CD4-positive, alpha-beta memory T cell (primary cell): ENCODE measurements at regions not wholly inside any gene's neighbourhood (a gene's known extent, or its start where the extent isn't known, plus 50 kb on each side); places are given as distances from the start of the nearest gene placed in this dataset.

Source experiments
- CTCF ChIA-PET: fragments of 350-600 bp; sonication (Branson Sonifier 250); formaldehyde crosslinking; loops from one replicate; lab custom pipeline; 2021; ENCODE audit warnings: inconsistent platforms; ENCODE audit not compliant: partially characterized antibody; lab: Charles Lee
- POLR2A ChIA-PET: fragments of 350-600 bp; sonication (Branson Sonifier 250); formaldehyde crosslinking; loops from one replicate; lab custom pipeline; 2021; ENCODE audit not compliant: partially characterized antibody; lab: Charles Lee
- DNase-seq, 5 donors: peaks; one replicate each; pipeline versions ENCODE4 v3.0.0 to v3.0.0-alpha.2; 2020 to 2022; ENCODE audit warnings: mixed read lengths in 1 of 5
- H3K27ac ChIP-seq: one replicate; pipeline ENCODE4 v1.7.0; 2013; ENCODE audit warnings: low read depth, low read length
- H3K27me3 ChIP-seq: 2 replicates; pipeline ENCODE4 v1.7.0; 2013; ENCODE audit warnings: mild to moderate bottlenecking, low read length, moderate library complexity; ENCODE audit not compliant: insufficient read depth
- H3K36me3 ChIP-seq: 2 replicates; pipeline ENCODE4 v1.7.0; 2013; ENCODE audit warnings: mild to moderate bottlenecking, low read length, moderate library complexity; ENCODE audit not compliant: insufficient read depth
- H3K4me1 ChIP-seq: 2 replicates; pipeline ENCODE4 v1.7.0; 2013; ENCODE audit warnings: mild to moderate bottlenecking, low read length, moderate library complexity; ENCODE audit not compliant: insufficient read depth
- H3K4me3 ChIP-seq, 2 donors: one replicate each; pipeline ENCODE4 v1.7.0; 2013; ENCODE audit warnings: low read length in 2 of 2, mild to moderate bottlenecking in 1 of 2
- H3K9me3 ChIP-seq, 2 donors: one replicate each; pipeline ENCODE4 v1.7.0; 2013; ENCODE audit warnings: low read length in 2 of 2, control low read depth in 1 of 2; ENCODE audit not compliant: control insufficient read depth in 1 of 2
- H3K27ac Mint-ChIP-seq, 7 donors: one replicate each; pipeline ENCODE4 v1.8.0; 2020 to 2021; ENCODE audit warnings: mixed read lengths in 7 of 7, mild to moderate bottlenecking in 6 of 7, inconsistent platforms in 3 of 7, moderate library complexity in 3 of 7
- H3K27me3 Mint-ChIP-seq, 2 donors: one replicate each; pipeline ENCODE4 v1.8.0; 2020 to 2021; ENCODE audit warnings: mixed read lengths in 2 of 2
- H3K36me3 Mint-ChIP-seq, 2 donors: one replicate each; pipeline ENCODE4 v1.8.0; 2020 to 2021; ENCODE audit warnings: mixed read lengths in 2 of 2, inconsistent platforms in 1 of 2, mild to moderate bottlenecking in 1 of 2
- H3K4me1 Mint-ChIP-seq, 4 donors: one replicate each; pipeline ENCODE4 v1.8.0; 2020 to 2021; ENCODE audit warnings: mixed read lengths in 4 of 4, mild to moderate bottlenecking in 1 of 4
- H3K4me3 Mint-ChIP-seq, 8 donors: one replicate each; pipeline ENCODE4 v1.8.0; 2020 to 2021; ENCODE audit warnings: mixed read lengths in 8 of 8, mild to moderate bottlenecking in 7 of 8, moderate library complexity in 6 of 8, inconsistent platforms in 3 of 8
- H3K9me3 Mint-ChIP-seq, 8 donors: one replicate each; pipeline ENCODE4 v1.8.0; 2020 to 2021; ENCODE audit warnings: mixed read lengths in 8 of 8, mild to moderate bottlenecking in 5 of 8, inconsistent platforms in 3 of 8, moderate library complexity in 1 of 8
- intact Hi-C: fragments of 100-400 bp; cut with micrococcal nuclease; formaldehyde crosslinking; loops from one replicate; pipeline ENCODE4 v1.15.1; 2023

GRCh38 chr10:117427356-117427755 lies 52.1 kb upstream of the PDZD8 start:
- H3K27me3 ChIP-seq: no peaks in the 10 kb centered on the region
- Mint-ChIP-seq H3K27me3 (peaks cover 0 to 6% of the 10 kb centered on the region in 2 donors), H3K4me1 (no peaks in the 10 kb centered on the region), H3K9me3 (peaks cover 0 to 6% (median 0%) of the 10 kb centered on the region in 8 donors), H3K36me3 (no peaks in the 10 kb centered on the region), H3K27ac (no peak overlapping the region), H3K4me3 (no peak overlapping the region)
- ChIA-PET POLR2A (no interaction called here), CTCF (interaction anchor here (1.1 to 2.5 kb wide), 2 partner anchors 19 to 210 kb away, joined by 3 to 12 read pairs; no protein-coding TSS in a partner anchor)
- intact Hi-C loops: no loop called here
- H3K9me3 ChIP-seq: no peaks in the 10 kb centered on the region
- no peak overlapping the region for H3K4me3 ChIP-seq
- DNase-seq: no peak
- no peaks in the 10 kb centered on the region for H3K4me1 ChIP-seq
- no peak overlapping the region for H3K27ac ChIP-seq
- no peaks in the 10 kb centered on the region for H3K36me3 ChIP-seq

- Mint-ChIP-seq H3K4me3 (no peak overlapping the region), H3K27ac (no peak overlapping the region), H3K27me3 (peaks cover 0 to 2% of the 10 kb centered on the region in 2 donors), H3K4me1 (no peaks in the 10 kb centered on the region), H3K36me3 (peaks cover 0 to 3% of the 10 kb centered on the region in 2 donors), H3K9me3 (peaks cover 0 to 4% (median 3%) of the 10 kb centered on the region in 8 donors)
- POLR2A ChIA-PET: no interaction called here
- no peak overlapping the region for H3K4me3 ChIP-seq
- H3K9me3 ChIP-seq: no peaks in the 10 kb centered on the region
- H3K36me3 ChIP-seq: no peaks in the 10 kb centered on the region
- no peaks in the 10 kb centered on the region for H3K27me3 ChIP-seq
- no peaks in the 10 kb centered on the region for H3K4me1 ChIP-seq
- H3K27ac ChIP-seq: no peak overlapping the region
- CTCF ChIA-PET: no interaction called here
- no peak for DNase-seq
- intact Hi-C loops: no loop called here
Measured at GRCh38 chr10:117425974-117426566, 50.8 kb upstream of the PDZD8 start.

GRCh38 chr10:117424883-117425649 lies 49.8 kb upstream of the PDZD8 start:
- intact Hi-C loops: no loop called here
- Histone ChIP-seq H3K27ac (no peak overlapping the region), H3K4me1 (no peaks in the 10 kb centered on the region), H3K27me3 (no peaks in the 10 kb centered on the region), H3K36me3 (no peaks in the 10 kb centered on the region), H3K9me3 (no peaks in the 10 kb centered on the region), H3K4me3 (no peak overlapping the region)
- CTCF ChIA-PET: interaction anchor here (0.8 kb wide), 1 partner anchor 209 kb away, joined by 3 read pairs; no protein-coding TSS in a partner anchor
- H3K36me3 Mint-ChIP-seq: peaks cover 0 to 4% of the 10 kb centered on the region in 2 donors
- H3K4me3 Mint-ChIP-seq: no peak overlapping the region
- H3K4me1 Mint-ChIP-seq: no peaks in the 10 kb centered on the region
- peak overlapping the region in 1 of 7 donors; percentile 42 for H3K27ac Mint-ChIP-seq
- no peak for DNase-seq
- peaks cover 0 to 9% (median 5%) of the 10 kb centered on the region in 8 donors for H3K9me3 Mint-ChIP-seq
- POLR2A ChIA-PET: no interaction called here
- H3K27me3 Mint-ChIP-seq: no peaks in the 10 kb centered on the region
